ENCODE measurements at regions not wholly inside any gene's neighbourhood (a gene's known extent, or its start where the extent isn't known, plus 50 kb on each side); places are given as distances from the start of the nearest gene placed in this dataset.
"Not testable (repeated sequence)": the region's sequence is repeated elsewhere in the genome, so short reads cannot be mapped to it uniquely, and the experiment has no call there.

- DNase-seq (no peak), ATAC-seq (no peak)
- Histone ChIP-seq H3K27ac (no peak overlapping the region), H3K4me3 (no peak overlapping the region), H3K36me3 (no peaks in the 10 kb centered on the region), H3K4me1 (no peaks in the 10 kb centered on the region), H3K9me3 (peaks cover 0 to 17% (median 2%) of the 10 kb centered on the region in 12 donors), H3K27me3 (no peaks in the 10 kb centered on the region)
- TF ChIP-seq POLR2A (IDR thresholded peaks at IDR 0.05) (no peak), CTCF (IDR thresholded peaks at IDR 0.05) (no peak)
- WGBS, 4 donors, result 87 to 93% (median 90%) methylated on average over 2 of the region's 2 CpGs
- intact Hi-C loops (cut with DNase I), result no loop called here
Observed at GRCh38 chr1:58180537-58180936, 366.0 kb downstream of the OMA1 start.

- H3K36me3 ChIP-seq, H3K27me3 ChIP-seq, ATAC-seq, H3K4me3 ChIP-seq, H3K27ac ChIP-seq, H3K4me1 ChIP-seq, DNase-seq, H3K9me3 ChIP-seq: not testable (repeated sequence)
- intact Hi-C loops (cut with DNase I), result loop anchor here in 2 of 10 donors (10.0 kb wide), 3 partner anchors 376 to 1334 kb away; partner anchors contain the start of genes DAB1 (in 1 of the 2) and OMA1 (in 1 of the 2)
- 60 to 88% (median 69%) methylated on average over 2 to 3 of the region's 3 CpGs for WGBS, 4 donors
Observed at GRCh38 chr1:58169160-58169559, 377.4 kb downstream of the OMA1 start.

GRCh38 chr1:58167131-58167530 lies 379.4 kb downstream of the OMA1 start:
- not testable (repeated sequence) for H3K9me3 ChIP-seq
- intact Hi-C loops (cut with DNase I), result loop anchor here in 2 of 10 donors (10.0 kb wide), 3 partner anchors 378 to 1332 kb away; partner anchors contain the start of genes DAB1 (in 1 of the 2) and OMA1 (in 1 of the 2)

GRCh38 chr1:58166417-58166816 lies 380.1 kb downstream of the OMA1 start:
- H3K36me3 ChIP-seq, result no peaks in the 10 kb centered on the region
- H3K27ac ChIP-seq, result no peak overlapping the region
- 73 to 79% (median 79%) methylated on average over 3 of the region's 3 CpGs for WGBS, 4 donors
- TF ChIP-seq POLR2A (IDR thresholded peaks at IDR 0.05) (no peak), CTCF (IDR thresholded peaks at IDR 0.05) (no peak)
- no peaks in the 10 kb centered on the region for H3K27me3 ChIP-seq
- DNase-seq (no peak), ATAC-seq (no peak)
- H3K9me3 ChIP-seq, result peaks cover 0 to 9% (median 0%) of the 10 kb centered on the region in 12 donors
- peaks cover 0 to 6% (median 1%) of the 10 kb centered on the region in 12 donors for H3K4me1 ChIP-seq
- intact Hi-C loops (cut with DNase I), result loop anchor here in 2 of 10 donors (10.0 kb wide), 3 partner anchors 378 to 1332 kb away; partner anchors contain the start of genes DAB1 (in 1 of the 2) and OMA1 (in 1 of the 2)
- H3K4me3 ChIP-seq, result no peak overlapping the region

More at GRCh38 chr1:58167131-58167530, 379.4 kb downstream of the OMA1 start:
- ATAC-seq, H3K36me3 ChIP-seq, H3K4me3 ChIP-seq, H3K27me3 ChIP-seq, DNase-seq, H3K27ac ChIP-seq, H3K4me1 ChIP-seq: not testable (repeated sequence)
- 89 to 100% (median 97%) methylated on average over 1 of the region's 1 CpG for WGBS, 4 donors

GRCh38 chr1:58165073-58165472 lies 381.5 kb downstream of the OMA1 start:
- intact Hi-C loops (cut with DNase I), result loop anchor here in 2 of 10 donors (10.0 kb wide), 3 partner anchors 380 to 1330 kb away; partner anchors contain the start of genes DAB1 (in 1 of the 2) and OMA1 (in 1 of the 2)
- TF ChIP-seq CTCF (IDR thresholded peaks at IDR 0.05) (no peak), POLR2A (IDR thresholded peaks at IDR 0.05) (no peak)
- no peak overlapping the region for H3K27ac ChIP-seq
- H3K4me3 ChIP-seq, result no peak overlapping the region
- no peak for ATAC-seq
- no peak for DNase-seq
- WGBS, 4 donors, result 81 to 86% (median 82%) methylated on average over 6 of the region's 6 CpGs
- peaks cover 0 to 6% (median 1%) of the 10 kb centered on the region in 12 donors for H3K4me1 ChIP-seq
- peaks cover 0 to 9% (median 0%) of the 10 kb centered on the region in 12 donors for H3K9me3 ChIP-seq
- H3K27me3 ChIP-seq, result no peaks in the 10 kb centered on the region
- H3K36me3 ChIP-seq, result no peaks in the 10 kb centered on the region
